DND-41 (cell line): ENCODE measurements at regions not wholly inside any gene's neighbourhood (a gene's known extent, or its start where the extent isn't known, plus 50 kb on each side); places are given as distances from the start of the nearest gene placed in this dataset.

Experiments used
- ATAC-seq: fragments of 200-7000 bp; cut with Tn5 transposase; 3 replicates; pipeline ENCODE4 v1.9.1; 2021; ENCODE audit warnings: low read depth; ENCODE audit not compliant: insufficient read depth
- DNase-seq: peaks from one replicate; pipeline ENCODE4 v3.0.0-alpha.2; 2020
- H2AFZ ChIP-seq: 2 replicates; pipeline ENCODE4 v1.6.0; 2012; ENCODE audit warnings: low read depth, low read length
- H3K27ac ChIP-seq: 2 replicates; pipeline ENCODE4 v1.5.1; 2012; ENCODE audit warnings: low read length, inconsistent platforms
- H3K27me3 ChIP-seq: fragments of 200-600 bp; sonication (generic); 2 replicates; pipeline ENCODE4 v1.6.0; 2012; ENCODE audit warnings: low read length, mild to moderate bottlenecking, inconsistent platforms; ENCODE audit not compliant: insufficient read depth, poor library complexity
- H3K36me3 ChIP-seq: 2 replicates; pipeline ENCODE4 v1.5.1; 2012; ENCODE audit warnings: low read length, inconsistent platforms; ENCODE audit not compliant: insufficient read depth
- H3K4me1 ChIP-seq: 2 replicates; pipeline ENCODE4 v1.5.1; 2012; ENCODE audit warnings: mild to moderate bottlenecking, low read length; ENCODE audit not compliant: insufficient read depth
- H3K4me2 ChIP-seq: 2 replicates; pipeline ENCODE4 v1.6.0; 2012; ENCODE audit warnings: mild to moderate bottlenecking, moderate library complexity, low read length, inconsistent platforms; ENCODE audit not compliant: insufficient read depth
- H3K4me3 ChIP-seq, 2 experiments: fragments of 200-600 bp in 1 of 2; shearing (Covaris generic) in 1 of 2; 2 replicates each; pipeline ENCODE4 v1.5.1; 2012 to 2016; ENCODE audit warnings: inconsistent platforms in 2 of 2, low read length in 2 of 2, mild to moderate bottlenecking in 2 of 2, low read depth in 1 of 2, moderate library complexity in 1 of 2
- H3K79me2 ChIP-seq: 2 replicates; pipeline ENCODE4 v1.6.0; 2012; ENCODE audit warnings: low read length, inconsistent platforms; ENCODE audit not compliant: insufficient read depth
- H3K9ac ChIP-seq: 2 replicates; pipeline ENCODE4 v1.6.0; 2012; ENCODE audit warnings: low read depth, mild to moderate bottlenecking, inconsistent platforms, low read length, moderate library complexity
- H3K9me3 ChIP-seq: 2 replicates; pipeline ENCODE4 v1.5.1; 2012; ENCODE audit warnings: low read length, moderate library complexity, mild to moderate bottlenecking, inconsistent platforms; ENCODE audit not compliant: insufficient read depth, severe bottlenecking
- H4K20me1 ChIP-seq: 2 replicates; pipeline ENCODE4 v1.6.0; 2012; ENCODE audit warnings: low read length; ENCODE audit not compliant: insufficient read depth
- CTCF ChIP-seq: IDR thresholded peaks from 2 replicates; pipeline ENCODE4 v1.5.1; 2012; ENCODE audit warnings: borderline replicate concordance, low read length, moderate library complexity, mild to moderate bottlenecking; ENCODE audit not compliant: poor library complexity, severe bottlenecking; ENCODE audit errors: extremely low read depth
- EZH2 ChIP-seq: IDR thresholded peaks from 3 replicates; pipeline ENCODE4 v1.6.1; 2012; ENCODE audit warnings: borderline replicate concordance, low read depth, mild to moderate bottlenecking, moderate library complexity, low read length, inconsistent platforms; ENCODE audit not compliant: severe bottlenecking

GRCh38 chr4:12519426-12519825, 964.7 kb downstream of the RAB28 start:
- ATAC-seq, result no peak

GRCh38 chr4:12507868-12508481, 976.2 kb downstream of the RAB28 start:
- H3K27me3 ChIP-seq, result no peaks in the 10 kb centered on the region
- DNase-seq, result no peak
- H3K27ac ChIP-seq, result no peak overlapping the region

More at GRCh38 chr4:12519426-12519825, 964.7 kb downstream of the RAB28 start:
- Histone ChIP-seq H4K20me1 (no peaks in the 10 kb centered on the region), H3K4me2 (no peak overlapping the region), H3K4me3 (no peak overlapping the region), H3K9me3 (peaks cover 2% of the 10 kb centered on the region), H3K79me2 (no peaks in the 10 kb centered on the region), H2AFZ (no peak overlapping the region), H3K9ac (no peak overlapping the region), H3K4me1 (no peaks in the 10 kb centered on the region), H3K36me3 (no peaks in the 10 kb centered on the region), H3K27ac (no peak overlapping the region), H3K27me3 (no peaks in the 10 kb centered on the region)
- DNase-seq, result no peak
- no peak for TF ChIP-seq CTCF

GRCh38 chr4:12500409-12500808, 983.7 kb downstream of the RAB28 start:
- no peak for TF ChIP-seq EZH2
- TF ChIP-seq CTCF, result no peak
- Histone ChIP-seq H3K9ac (no peak overlapping the region), H3K79me2 (no peaks in the 10 kb centered on the region), H3K9me3 (no peaks in the 10 kb centered on the region), H3K36me3 (no peaks in the 10 kb centered on the region), H2AFZ (no peak overlapping the region), H3K4me3 (no peak overlapping the region), H3K4me1 (no peaks in the 10 kb centered on the region), H4K20me1 (no peaks in the 10 kb centered on the region), H3K4me2 (no peak overlapping the region), H3K27me3 (no peaks in the 10 kb centered on the region), H3K27ac (no peak overlapping the region)
- ATAC-seq, result no peak
- DNase-seq, result no peak

More at GRCh38 chr4:12507868-12508481, 976.2 kb downstream of the RAB28 start:
- H3K9ac ChIP-seq, result no peak overlapping the region
- H3K9me3 ChIP-seq, result no peaks in the 10 kb centered on the region
- TF ChIP-seq CTCF, result no peak
- TF ChIP-seq EZH2, result no peak
- ATAC-seq, result no peak
- H3K79me2 ChIP-seq, result no peaks in the 10 kb centered on the region
- H3K36me3 ChIP-seq, result no peaks in the 10 kb centered on the region
- H4K20me1 ChIP-seq, result no peaks in the 10 kb centered on the region
- H2AFZ ChIP-seq, result no peak overlapping the region
- no peak overlapping the region for H3K4me2 ChIP-seq
- H3K4me1 ChIP-seq, result no peaks in the 10 kb centered on the region
- no peak overlapping the region for H3K4me3 ChIP-seq
